ENCODE measurements at regions not wholly inside any gene's neighbourhood (a gene's known extent, or its start where the extent isn't known, plus 50 kb on each side); places are given as distances from the start of the nearest gene placed in this dataset.

- no peak overlapping the region for H2AK5ac ChIP-seq (ENCODE audit: low read depth, low read length)
- no peaks in the 10 kb centered on the region for H3K36me3 ChIP-seq (ENCODE audit: control insufficient read depth, insufficient read depth, low read length)
- no peaks in the 10 kb centered on the region for H3K27me3 ChIP-seq (ENCODE audit: control insufficient read depth, insufficient read depth, low read length)
- no peak overlapping the region for H3K14ac ChIP-seq (replicated peaks; ENCODE audit: low read depth, low read length)
- no peak overlapping the region for H2BK15ac ChIP-seq (ENCODE audit: low read depth, low read length)
- no peaks in the 10 kb centered on the region for H4K20me1 ChIP-seq (ENCODE audit: insufficient read depth, low read length)
- no peak for TF ChIP-seq SMC3 (IDR thresholded peaks at IDR 0.05; ENCODE audit: low read depth, low read length)
- no peak for TF ChIP-seq BHLHE40 (IDR thresholded peaks at IDR 0.05; ENCODE audit: low read depth, low read length)
- TF ChIP-seq POLR2A (IDR thresholded peaks at IDR 0.05; ENCODE audit: low read depth, low read length) = no peak
- no peak for TF ChIP-seq RFX5 (IDR thresholded peaks at IDR 0.05; ENCODE audit: low read depth, low read length)
- TF ChIP-seq CTCF (conservative IDR thresholded peaks at IDR 0.05; ENCODE audit: low read depth, low read length) = no peak
- no peak for TF ChIP-seq MXI1 (IDR thresholded peaks at IDR 0.05; ENCODE audit: borderline replicate concordance, low read depth, low read length)
- no peak for TF ChIP-seq NFE2L2 (IDR thresholded peaks at IDR 0.05; ENCODE audit: low read depth, low read length)
- TF ChIP-seq CHD1 (IDR thresholded peaks at IDR 0.05; ENCODE audit: low read depth, low read length) = no peak
- TF ChIP-seq CEBPB (IDR thresholded peaks at IDR 0.05; ENCODE audit: low read depth, low read length) = no peak
- TF ChIP-seq MAFK (IDR thresholded peaks at IDR 0.05; ENCODE audit: low read depth, low read length) = no peak
- no peak for TF ChIP-seq USF2 (IDR thresholded peaks at IDR 0.05; ENCODE audit: low read depth, low read length)
- TF ChIP-seq RAD21 (IDR thresholded peaks at IDR 0.05; ENCODE audit: low read length) = no peak
- no peak for TF ChIP-seq ELK1 (IDR thresholded peaks at IDR 0.05; ENCODE audit: borderline replicate concordance, low read depth, low read length)
- no peak for TF ChIP-seq RCOR1 (IDR thresholded peaks at IDR 0.05; ENCODE audit: insufficient replicate concordance, low read length)
- no TSS peak for BruUV-seq (replicated peaks)
- H4K91ac ChIP-seq (ENCODE audit: insufficient read depth, low read depth, low read length) = no peak overlapping the region
- no peak overlapping the region for H2AFZ ChIP-seq (replicated peaks; ENCODE audit: low read length, poor library complexity)
- H3K9me3 ChIP-seq (ENCODE audit: control insufficient read depth, insufficient read depth, low read length) = 0 out of 2 replicates have a peak, but pooled peaks cover 2% of the 10 kb centered on the region
- no CpG with 5 or more reads among the region's 1 CpG for WGBS, 2 experiments (ENCODE audit: extremely low coverage in 2 of 2, insufficient read length in 1 of 2)
- no peak overlapping the region for H3K56ac ChIP-seq (ENCODE audit: extremely low read depth, insufficient read depth, low read length)
- no peak overlapping the region for H3K18ac ChIP-seq (ENCODE audit: low read depth, low read length)
- intact Hi-C loops (cut with micrococcal nuclease) (no loop called here), dilution Hi-C loops (cut with HindIII; ENCODE audit: low sequenced_read_pairs, unreplicated experiment) (no loop called here), in situ Hi-C loops (cut with MboI; ENCODE audit: low sequenced_read_pairs) (no loop called here)
- no peak overlapping the region for H2BK5ac ChIP-seq (ENCODE audit: low read depth, low read length, poor library complexity, severe bottlenecking)
- no peak overlapping the region for H3K9ac ChIP-seq (ENCODE audit: low read depth, low read length)
- ATAC-seq (ENCODE audit: low read depth) (no peak), DNase-seq (no peak)
- H4K5ac ChIP-seq (ENCODE audit: low read depth, low read length) = no peak overlapping the region
- H3K4me3 ChIP-seq (ENCODE audit: insufficient read depth, low read depth, low read length) = no peak overlapping the region
- no peak overlapping the region for H2BK20ac ChIP-seq (ENCODE audit: low read depth, low read length)
- H3K27ac ChIP-seq (ENCODE audit: insufficient read depth, low read length) = no peak overlapping the region
- H3K79me1 ChIP-seq (ENCODE audit: low read depth in 1 of 2, low read length in 2 of 2) = no peaks in the 10 kb centered on the region
- H3K23ac ChIP-seq (ENCODE audit: low read depth, low read length) = no peak overlapping the region
- H3K4ac ChIP-seq (ENCODE audit: low read depth, low read length) = no peak overlapping the region
- ChIA-PET POLR2A (ENCODE audit: unreplicated experiment) (no interaction called here), CTCF (no interaction called here)
- H2BK120ac ChIP-seq (ENCODE audit: low read depth, low read length) = no peak overlapping the region
- H3K9me1 ChIP-seq (ENCODE audit: insufficient read depth, low read length) = no peaks in the 10 kb centered on the region
- H4K8ac ChIP-seq (ENCODE audit: low read depth in 2 of 2, low read length in 2 of 2) = no peak overlapping the region
- no peaks in the 10 kb centered on the region for H3K4me1 ChIP-seq (ENCODE audit: control insufficient read depth, insufficient read depth, low read length)
- no peak overlapping the region for H2AK9ac ChIP-seq (replicated peaks; ENCODE audit: low read depth, low read length, poor library complexity)
- no peak overlapping the region for H3K4me2 ChIP-seq (ENCODE audit: low read depth, low read length)
Observed at GRCh38 chr1:230549625-230550024, 92.7 kb upstream of the COG2 start.
